ENCODE measurements at regions not wholly inside any gene's neighbourhood (a gene's known extent, or its start where the extent isn't known, plus 50 kb on each side); places are given as distances from the start of the nearest gene placed in this dataset.
"Not testable (repeated sequence)": the region's sequence is repeated elsewhere in the genome, so short reads cannot be mapped to it uniquely, and the experiment has no call there.

DNA sequence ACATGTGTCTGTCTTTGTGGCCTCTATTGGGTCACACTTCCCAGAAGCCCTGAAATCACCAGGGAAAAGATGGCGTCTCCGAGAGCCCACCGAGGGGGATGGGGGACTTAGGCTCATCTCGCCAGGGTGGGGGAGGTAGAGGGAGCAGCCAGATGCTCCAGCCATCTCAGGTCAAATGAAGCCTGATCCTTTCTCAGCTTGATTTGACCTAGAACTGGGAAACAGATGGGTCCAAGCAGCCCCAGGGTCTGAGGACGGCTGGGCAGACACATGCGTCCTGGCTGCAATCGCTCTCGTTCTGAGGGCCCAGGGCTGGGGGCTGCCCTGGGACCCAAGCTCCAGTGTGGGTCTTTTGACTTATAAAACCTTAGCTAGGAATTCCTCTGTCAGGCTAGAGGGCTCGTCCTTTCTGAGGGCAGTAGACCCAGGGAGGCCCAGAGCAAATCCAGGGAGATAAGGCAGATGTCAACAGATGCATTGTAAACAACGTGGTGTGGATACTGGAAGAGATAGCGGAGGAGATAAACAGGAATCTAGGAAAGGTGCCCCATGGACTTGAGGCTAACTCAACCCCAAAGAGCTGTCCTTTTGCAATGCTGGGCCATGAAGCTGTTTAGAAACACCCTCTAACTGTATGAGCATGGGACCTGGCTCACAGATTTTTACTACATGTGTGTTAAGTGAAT, 127.7 kb downstream of the MYCN start:
- DNase-seq (ENCODE audit: low read depth in 3 of 3), result no peak

GRCh38 chr2:16067444-16067843, 127.1 kb downstream of the MYCN start:
- no peak for DNase-seq (ENCODE audit: low read depth in 3 of 3)

DNA sequence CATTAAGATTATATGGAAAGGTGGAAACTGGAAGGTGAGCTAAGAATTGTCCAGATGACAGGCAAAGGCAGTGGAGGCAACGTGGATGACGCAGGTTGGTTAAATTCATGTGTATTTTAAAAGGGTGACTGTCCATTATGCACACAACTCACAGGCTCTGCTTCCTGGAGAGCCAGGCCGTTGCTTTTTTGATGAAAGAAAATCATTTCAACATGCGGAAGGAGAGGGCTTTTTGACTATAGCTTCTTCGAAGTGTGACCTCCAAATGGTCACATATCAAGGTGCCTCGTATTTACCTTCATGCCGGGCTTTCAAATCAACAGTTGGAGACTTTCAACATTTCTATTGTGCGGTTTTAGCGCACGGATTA, 126.7 kb downstream of the MYCN start:
- no peak for DNase-seq (ENCODE audit: low read depth in 3 of 3)

GRCh38 chr2:16066261-16067036, 126.1 kb downstream of the MYCN start:
- no peak for DNase-seq (ENCODE audit: low read depth in 3 of 3)

GRCh38 chr2:16065272-16066069, 125.1 kb downstream of the MYCN start:
- DNase-seq (ENCODE audit: low read depth in 3 of 3), result not testable (repeated sequence)

GRCh38 chr2:16064745-16065144, 124.4 kb downstream of the MYCN start:
- DNase-seq (ENCODE audit: low read depth in 3 of 3), result no peak

DNA sequence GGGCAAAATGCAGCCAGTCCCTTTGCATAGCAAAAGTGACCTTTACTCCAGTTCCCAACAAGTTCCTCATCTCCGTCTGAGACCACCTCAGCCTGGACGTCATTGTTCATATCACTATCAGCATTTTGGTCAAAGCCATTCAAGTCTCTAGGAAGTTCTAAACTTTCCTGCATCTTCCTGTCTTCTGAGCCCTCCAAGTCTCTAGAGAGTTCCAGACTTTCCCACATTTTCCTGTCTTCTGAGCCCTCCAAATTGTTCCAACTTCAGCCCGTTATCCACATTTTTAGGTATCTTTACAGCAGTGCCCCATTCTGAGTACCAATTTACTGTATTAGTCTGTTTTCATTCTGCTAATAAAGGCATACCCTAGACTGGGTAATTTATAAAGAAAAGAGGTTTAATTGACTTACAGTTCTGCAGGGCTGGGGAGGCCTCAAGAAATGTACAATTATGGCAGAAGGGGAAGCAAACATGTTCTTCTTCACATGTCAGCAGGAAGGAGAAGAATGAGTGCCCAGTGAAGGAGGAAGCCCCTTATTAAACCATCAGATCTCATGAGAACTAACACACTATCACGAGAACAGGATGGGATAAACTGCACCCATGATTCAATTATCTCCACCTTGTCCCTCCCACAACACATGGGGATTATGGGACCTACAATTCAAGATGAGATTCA, 123.7 kb downstream of the MYCN start:
- DNase-seq (ENCODE audit: low read depth in 3 of 3), result no peak

DNA sequence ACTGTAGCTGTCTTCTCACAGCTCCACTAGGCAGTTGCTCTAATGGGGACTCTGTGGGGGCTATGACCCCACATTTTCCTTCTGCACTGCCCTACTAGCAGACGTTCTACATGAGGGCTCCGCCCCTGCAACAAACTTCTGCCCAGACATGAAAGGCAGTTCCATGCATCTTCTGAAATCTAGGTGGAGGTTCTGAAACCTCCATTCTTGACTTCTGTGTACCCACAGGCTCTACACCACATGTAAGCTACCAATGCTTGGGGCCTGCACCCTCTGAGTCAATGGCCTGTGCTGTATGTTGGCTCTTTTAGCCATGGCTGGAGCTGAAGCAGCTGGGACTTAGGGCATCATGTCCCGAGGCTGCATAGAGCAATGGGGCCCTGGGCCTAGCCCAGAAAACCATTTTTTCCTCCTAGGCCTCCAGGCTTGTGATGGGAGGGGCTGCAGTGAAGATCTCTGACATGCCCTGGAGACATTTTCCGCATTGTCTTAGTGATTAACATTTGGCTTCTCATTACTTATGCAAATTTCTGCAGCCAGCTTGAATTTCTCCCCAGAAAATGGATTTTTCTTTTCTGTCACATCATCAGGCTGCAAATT, 123.0 kb downstream of the MYCN start:
- DNase-seq (ENCODE audit: low read depth in 3 of 3), result no peak

- no peak for DNase-seq (ENCODE audit: low read depth in 3 of 3)
These were observed 122.3 kb downstream of the MYCN start for GRCh38 chr2:16062471-16063250.

- no peak for DNase-seq (ENCODE audit: low read depth in 3 of 3)
These were observed 121.3 kb downstream of the MYCN start for GRCh38 chr2:16061441-16062217.

GRCh38 chr2:16060936-16061338, 120.6 kb downstream of the MYCN start:
- DNase-seq (ENCODE audit: low read depth in 3 of 3), result no peak

- no peak for DNase-seq (ENCODE audit: low read depth in 3 of 3)
These were observed 120.0 kb downstream of the MYCN start for GRCh38 chr2:16060125-16060935.

GRCh38 chr2:16059393-16060016, 119.2 kb downstream of the MYCN start:
- no peak for DNase-seq (ENCODE audit: low read depth in 3 of 3)

- DNase-seq (ENCODE audit: low read depth in 3 of 3), result no peak
These were observed 118.5 kb downstream of the MYCN start for GRCh38 chr2:16058747-16059358.

DNA sequence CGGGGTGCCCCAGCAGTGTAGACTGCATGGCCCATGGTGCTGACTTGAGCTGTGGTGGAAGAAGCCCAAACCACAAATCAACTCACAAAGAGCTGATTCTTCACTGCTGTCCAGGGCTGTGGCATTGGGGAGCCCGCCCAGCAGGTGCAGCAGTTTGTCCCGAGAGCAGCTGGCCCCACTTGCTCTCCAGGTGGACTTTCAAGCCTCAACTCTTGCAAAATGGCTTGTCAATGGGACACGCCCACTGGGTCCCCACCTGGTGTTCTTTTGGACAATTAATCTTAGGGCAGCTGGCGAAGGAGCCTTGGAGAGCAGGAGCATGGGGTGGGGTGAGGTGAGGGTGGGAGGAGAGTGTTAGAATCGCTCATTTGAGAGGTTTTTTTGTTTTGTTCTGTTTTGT, 117.9 kb downstream of the MYCN start:
- no peak for DNase-seq (ENCODE audit: low read depth in 3 of 3)

GRCh38 chr2:16057661-16058060, 117.3 kb downstream of the MYCN start:
- no peak for DNase-seq (ENCODE audit: low read depth in 3 of 3)

- no peak for DNase-seq (ENCODE audit: low read depth in 3 of 3)
These were observed 115.7 kb downstream of the MYCN start for GRCh38 chr2:16055848-16056580.
